Gastrocnemius medialis (tissue), 4 donors: ENCODE measurements at regions not wholly inside any gene's neighbourhood (a gene's known extent, or its start where the extent isn't known, plus 50 kb on each side); places are given as distances from the start of the nearest gene placed in this dataset.

Experiments used
- POLR2A ChIP-seq, 2 donors: fragments of 450-650 bp; IDR thresholded peaks; one replicate each; pipeline ENCODE4 v1.6.1; 2017; ENCODE audit warnings: antibody characterized with exemption in 2 of 2, mild to moderate bottlenecking in 2 of 2, moderate library complexity in 2 of 2
- TF ChIP-seq, protein P1 (sequence below), 5 experiments: fragments of 450-650 bp in 3 of 5; fragments of 200-600 bp in 2 of 5; sonication (generic) in 2 of 5; IDR thresholded peaks in 4 of 5; conservative IDR thresholded peaks in 1 of 5; 1 replicate in 4 of 5; 2 replicates in 1 of 5; pipeline ENCODE4 v1.5.1; 2016 to 2019; ENCODE audit warnings: antibody characterized with exemption in 5 of 5, mild to moderate bottlenecking in 3 of 5, moderate library complexity in 3 of 5

DNA sequence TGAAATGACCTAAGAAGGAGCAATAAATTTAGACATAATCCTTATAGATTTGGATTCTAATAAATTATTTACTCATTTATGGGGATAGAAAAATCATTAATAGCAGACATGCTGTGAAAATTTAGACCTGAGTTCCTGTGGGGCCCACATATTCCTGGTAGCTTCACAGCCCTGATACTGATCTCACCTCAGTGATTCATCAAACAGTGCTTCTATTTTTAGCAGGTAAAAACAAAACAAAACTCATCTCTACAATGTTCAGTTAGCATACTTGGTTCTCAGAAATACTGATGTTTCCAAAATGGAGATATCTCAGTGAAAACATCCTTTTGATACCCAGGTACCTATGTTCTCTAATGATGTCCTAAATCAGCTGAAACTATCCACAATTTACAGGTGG is 841.1 kb upstream of the SORCS1 start:
- TF ChIP-seq, protein P1, sequence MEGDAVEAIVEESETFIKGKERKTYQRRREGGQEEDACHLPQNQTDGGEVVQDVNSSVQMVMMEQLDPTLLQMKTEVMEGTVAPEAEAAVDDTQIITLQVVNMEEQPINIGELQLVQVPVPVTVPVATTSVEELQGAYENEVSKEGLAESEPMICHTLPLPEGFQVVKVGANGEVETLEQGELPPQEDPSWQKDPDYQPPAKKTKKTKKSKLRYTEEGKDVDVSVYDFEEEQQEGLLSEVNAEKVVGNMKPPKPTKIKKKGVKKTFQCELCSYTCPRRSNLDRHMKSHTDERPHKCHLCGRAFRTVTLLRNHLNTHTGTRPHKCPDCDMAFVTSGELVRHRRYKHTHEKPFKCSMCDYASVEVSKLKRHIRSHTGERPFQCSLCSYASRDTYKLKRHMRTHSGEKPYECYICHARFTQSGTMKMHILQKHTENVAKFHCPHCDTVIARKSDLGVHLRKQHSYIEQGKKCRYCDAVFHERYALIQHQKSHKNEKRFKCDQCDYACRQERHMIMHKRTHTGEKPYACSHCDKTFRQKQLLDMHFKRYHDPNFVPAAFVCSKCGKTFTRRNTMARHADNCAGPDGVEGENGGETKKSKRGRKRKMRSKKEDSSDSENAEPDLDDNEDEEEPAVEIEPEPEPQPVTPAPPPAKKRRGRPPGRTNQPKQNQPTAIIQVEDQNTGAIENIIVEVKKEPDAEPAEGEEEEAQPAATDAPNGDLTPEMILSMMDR (IDR thresholded peaks at IDR 0.05 in 4 of 5, conservative IDR thresholded peaks at IDR 0.05 in 1 of 5): no peak
- no peak for TF ChIP-seq POLR2A (IDR thresholded peaks at IDR 0.05)
